ENCODE measurements at regions not wholly inside any gene's neighbourhood (a gene's known extent, or its start where the extent isn't known, plus 50 kb on each side); places are given as distances from the start of the nearest gene placed in this dataset.

DNA sequence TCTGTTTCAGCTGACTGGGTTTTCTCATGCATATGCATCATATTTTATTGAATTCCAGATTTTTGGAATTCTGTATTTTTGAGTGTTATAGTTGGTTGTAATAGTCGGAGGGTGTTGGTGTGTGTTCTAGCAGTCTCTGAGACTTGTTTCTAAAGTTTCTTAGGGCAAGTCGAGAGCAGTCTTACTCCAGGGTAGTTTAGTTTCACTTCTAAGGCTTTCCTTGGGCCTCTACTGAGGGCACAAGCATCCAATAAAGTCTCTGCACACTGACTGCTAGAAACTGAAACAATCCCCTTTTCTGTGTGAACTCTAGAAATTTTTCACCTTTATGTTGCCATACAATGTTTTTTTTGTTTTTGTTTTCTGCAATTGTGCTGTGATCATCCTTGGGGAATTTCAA, 663.7 kb upstream of the LRATD1 start:
- TF ChIP-seq ZNF326 (CRISPR knock-in tag; IDR thresholded peaks at IDR 0.05; ENCODE audit: borderline replicate concordance), result no peak
- no peak for TF ChIP-seq KMT2A (CRISPR knock-in tag; IDR thresholded peaks at IDR 0.05)

Data from HepG2 (cell line).